Epithelial cell of esophagus (primary cell): ENCODE measurements at regions not wholly inside any gene's neighbourhood (a gene's known extent, or its start where the extent isn't known, plus 50 kb on each side); places are given as distances from the start of the nearest gene placed in this dataset.

Experiments used
- DNase-seq: peaks from one replicate; pipeline ENCODE4 v3.0.0; 2010; ENCODE audit warnings: low read depth
- H3K4me3 ChIP-seq: 2 replicates; pipeline ENCODE4 v1.5.1; 2011; ENCODE audit warnings: mild to moderate bottlenecking, low read length, control low read depth
- CTCF ChIP-seq: IDR thresholded peaks from 2 replicates; pipeline ENCODE4 v1.5.1; 2011; ENCODE audit warnings: low read depth, mild to moderate bottlenecking, low read length, control low read depth, inconsistent platforms; ENCODE audit not compliant: insufficient read depth; ENCODE audit errors: missing control alignments

- no peak overlapping the region for H3K4me3 ChIP-seq
- no peak for DNase-seq
- no peak for TF ChIP-seq CTCF
These were observed 120.1 kb upstream of the MTAP start for GRCh38 chr9:21682381-21682780.

- no peak for TF ChIP-seq CTCF
- peak; percentile 90 for DNase-seq
- no peak overlapping the region for H3K4me3 ChIP-seq
These were observed 119.5 kb upstream of the MTAP start for GRCh38 chr9:21682981-21683380.

- H3K4me3 ChIP-seq, result no peak overlapping the region
- DNase-seq, result peak; percentile 40
- TF ChIP-seq CTCF, result no peak
These were observed 118.8 kb upstream of the MTAP start for GRCh38 chr9:21683484-21684175.

- DNase-seq, result peak; percentile 40
- H3K4me3 ChIP-seq, result no peak overlapping the region
- no peak for TF ChIP-seq CTCF
These were observed 118.2 kb upstream of the MTAP start for GRCh38 chr9:21684231-21684630.

- peak; percentile 99 for DNase-seq
- H3K4me3 ChIP-seq, result no peak overlapping the region
- TF ChIP-seq CTCF, result no peak
These were observed 117.5 kb upstream of the MTAP start for GRCh38 chr9:21684831-21685362.

GRCh38 chr9:21685502-21685901, 116.9 kb upstream of the MTAP start:
- no peak for TF ChIP-seq CTCF
- no peak for DNase-seq

GRCh38 chr9:21686738-21687137, 115.7 kb upstream of the MTAP start:
- no peak for DNase-seq

More at GRCh38 chr9:21685502-21685901, 116.9 kb upstream of the MTAP start:
- H3K4me3 ChIP-seq, result no peak overlapping the region

More at GRCh38 chr9:21686738-21687137, 115.7 kb upstream of the MTAP start:
- no peak overlapping the region for H3K4me3 ChIP-seq
- TF ChIP-seq CTCF, result no peak
